ENCODE measurements at regions not wholly inside any gene's neighbourhood (a gene's known extent, or its start where the extent isn't known, plus 50 kb on each side); places are given as distances from the start of the nearest gene placed in this dataset.

DNA sequence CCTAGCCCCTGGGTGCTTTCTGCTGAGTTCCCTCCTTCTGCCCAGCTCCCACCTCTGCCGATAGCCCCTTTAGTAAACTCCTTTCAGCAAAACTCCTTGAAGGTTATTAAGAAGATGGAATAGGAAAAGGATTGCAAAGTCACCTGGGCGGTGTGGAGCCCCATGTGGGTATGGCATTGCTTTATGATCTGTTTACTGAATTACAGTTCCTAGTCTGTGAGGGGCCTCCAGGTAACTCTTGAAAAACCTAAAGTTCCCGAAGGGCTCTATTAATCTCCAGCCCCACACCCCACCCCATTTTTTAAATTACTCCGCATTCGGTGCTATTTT, 116.9 kb upstream of the UXS1 start:
- H3K79me2 ChIP-seq (ENCODE audit: control insufficient read depth, insufficient read depth, low read length), result no peaks in the 10 kb centered on the region
- no peak for DNase-seq (ENCODE audit: low read depth in 2 of 2)
- no peaks in the 10 kb centered on the region for H4K20me1 ChIP-seq (ENCODE audit: control insufficient read depth, extremely low read depth, insufficient read depth, low read length)
- H2AFZ ChIP-seq (ENCODE audit: low read length), result no peak overlapping the region
- no peaks in the 10 kb centered on the region for H3K9me3 ChIP-seq (ENCODE audit: control insufficient read depth, insufficient read depth, low read depth, low read length)
- no peaks in the 10 kb centered on the region for H3K27me3 ChIP-seq (ENCODE audit: control insufficient read depth, insufficient read depth, low read length)
- H3K36me3 ChIP-seq (ENCODE audit: control insufficient read depth, insufficient read depth, low read length), result no peaks in the 10 kb centered on the region
- no peak overlapping the region for H3K9ac ChIP-seq (ENCODE audit: insufficient read depth, low read length)
- no peaks in the 10 kb centered on the region for H3K4me1 ChIP-seq (ENCODE audit: control insufficient read depth, extremely low read depth, insufficient read depth, low read length)
- H3K27ac ChIP-seq (ENCODE audit: insufficient read depth, low read length), result no peak overlapping the region
- no peak overlapping the region for H3K4me2 ChIP-seq (ENCODE audit: extremely low read depth, insufficient read depth, low read length)
- TF ChIP-seq EZH2 (IDR thresholded peaks at IDR 0.05; ENCODE audit: low read length, missing control alignments), result no peak
- TF ChIP-seq, protein P1, sequence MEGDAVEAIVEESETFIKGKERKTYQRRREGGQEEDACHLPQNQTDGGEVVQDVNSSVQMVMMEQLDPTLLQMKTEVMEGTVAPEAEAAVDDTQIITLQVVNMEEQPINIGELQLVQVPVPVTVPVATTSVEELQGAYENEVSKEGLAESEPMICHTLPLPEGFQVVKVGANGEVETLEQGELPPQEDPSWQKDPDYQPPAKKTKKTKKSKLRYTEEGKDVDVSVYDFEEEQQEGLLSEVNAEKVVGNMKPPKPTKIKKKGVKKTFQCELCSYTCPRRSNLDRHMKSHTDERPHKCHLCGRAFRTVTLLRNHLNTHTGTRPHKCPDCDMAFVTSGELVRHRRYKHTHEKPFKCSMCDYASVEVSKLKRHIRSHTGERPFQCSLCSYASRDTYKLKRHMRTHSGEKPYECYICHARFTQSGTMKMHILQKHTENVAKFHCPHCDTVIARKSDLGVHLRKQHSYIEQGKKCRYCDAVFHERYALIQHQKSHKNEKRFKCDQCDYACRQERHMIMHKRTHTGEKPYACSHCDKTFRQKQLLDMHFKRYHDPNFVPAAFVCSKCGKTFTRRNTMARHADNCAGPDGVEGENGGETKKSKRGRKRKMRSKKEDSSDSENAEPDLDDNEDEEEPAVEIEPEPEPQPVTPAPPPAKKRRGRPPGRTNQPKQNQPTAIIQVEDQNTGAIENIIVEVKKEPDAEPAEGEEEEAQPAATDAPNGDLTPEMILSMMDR (conservative IDR thresholded peaks at IDR 0.05 in 1 of 2, IDR thresholded peaks at IDR 0.05 in 1 of 2; ENCODE audit: low read depth in 1 of 2, low read length in 2 of 2), result no peak
- no peak overlapping the region for H3K4me3 ChIP-seq (replicated peaks in 1 of 4; ENCODE audit: control extremely low read depth in 1 of 4, insufficient read depth in 1 of 4, low read depth in 3 of 4, low read length in 4 of 4)

DNA sequence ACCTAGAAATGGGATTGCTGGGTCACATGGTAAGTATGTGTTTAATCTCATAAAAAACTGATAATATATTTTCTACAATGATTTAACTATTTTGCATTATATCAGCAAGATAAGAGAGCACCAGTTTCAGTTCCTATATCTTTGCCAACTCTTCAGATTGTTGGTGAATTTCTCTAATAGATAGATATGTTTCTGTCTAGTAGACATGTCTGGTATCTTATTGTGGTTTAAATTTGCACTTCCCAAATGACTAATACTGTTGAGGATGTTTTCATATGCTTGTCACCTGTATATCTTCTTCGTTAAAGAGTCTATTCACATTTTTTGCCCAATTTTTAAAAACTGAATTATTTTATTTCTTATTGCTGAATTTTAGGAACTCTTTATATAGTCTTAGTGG, 113.8 kb upstream of the UXS1 start:
- Histone ChIP-seq H3K4me3 (replicated peaks in 1 of 4; ENCODE audit: control extremely low read depth in 1 of 4, insufficient read depth in 1 of 4, low read depth in 3 of 4, low read length in 4 of 4) (no peak overlapping the region), H2AFZ (ENCODE audit: low read length) (no peak overlapping the region), H4K20me1 (ENCODE audit: control insufficient read depth, extremely low read depth, insufficient read depth, low read length) (no peaks in the 10 kb centered on the region), H3K27ac (ENCODE audit: insufficient read depth, low read length) (no peak overlapping the region), H3K36me3 (ENCODE audit: control insufficient read depth, insufficient read depth, low read length) (no peaks in the 10 kb centered on the region), H3K9me3 (ENCODE audit: control insufficient read depth, insufficient read depth, low read depth, low read length) (no peaks in the 10 kb centered on the region), H3K4me1 (ENCODE audit: control insufficient read depth, extremely low read depth, insufficient read depth, low read length) (no peaks in the 10 kb centered on the region), H3K27me3 (ENCODE audit: control insufficient read depth, insufficient read depth, low read length) (no peaks in the 10 kb centered on the region), H3K9ac (ENCODE audit: insufficient read depth, low read length) (no peak overlapping the region), H3K79me2 (ENCODE audit: control insufficient read depth, insufficient read depth, low read length) (no peaks in the 10 kb centered on the region), H3K4me2 (ENCODE audit: extremely low read depth, insufficient read depth, low read length) (no peak overlapping the region)
- no peak for TF ChIP-seq EZH2 (IDR thresholded peaks at IDR 0.05; ENCODE audit: low read length, missing control alignments)
- TF ChIP-seq, protein P1 (conservative IDR thresholded peaks at IDR 0.05 in 1 of 2, IDR thresholded peaks at IDR 0.05 in 1 of 2; ENCODE audit: low read depth in 1 of 2, low read length in 2 of 2), result no peak
- DNase-seq (ENCODE audit: low read depth in 2 of 2), result no peak

DNA sequence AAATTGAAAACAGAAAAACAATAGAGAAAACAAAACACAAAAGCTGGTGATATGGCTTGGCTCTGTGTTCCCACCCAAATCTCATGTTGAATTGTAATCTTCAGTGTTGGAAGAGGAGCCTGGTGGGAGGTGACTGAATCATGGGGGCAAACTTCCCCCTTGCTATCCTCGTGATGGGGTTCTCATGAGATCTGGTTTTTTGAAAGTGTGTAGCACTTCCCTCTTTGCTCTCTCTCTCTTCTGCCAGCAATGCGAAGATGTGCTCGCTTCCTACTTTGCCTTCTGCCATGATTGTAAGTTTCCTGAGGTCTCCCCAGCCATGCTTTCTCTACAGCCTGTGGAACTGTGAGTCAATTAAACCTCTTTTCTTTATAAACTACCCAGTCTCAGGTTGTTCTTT, 112.3 kb upstream of the UXS1 start:
- H3K9ac ChIP-seq (ENCODE audit: insufficient read depth, low read length), result no peak overlapping the region
- no peaks in the 10 kb centered on the region for H4K20me1 ChIP-seq (ENCODE audit: control insufficient read depth, extremely low read depth, insufficient read depth, low read length)
- no peak overlapping the region for H3K4me2 ChIP-seq (ENCODE audit: extremely low read depth, insufficient read depth, low read length)
- H3K4me3 ChIP-seq (replicated peaks in 1 of 4; ENCODE audit: control extremely low read depth in 1 of 4, insufficient read depth in 1 of 4, low read depth in 3 of 4, low read length in 4 of 4), result no peak overlapping the region
- H3K79me2 ChIP-seq (ENCODE audit: control insufficient read depth, insufficient read depth, low read length), result no peaks in the 10 kb centered on the region
- no peak for DNase-seq (ENCODE audit: low read depth in 2 of 2)
- no peaks in the 10 kb centered on the region for H3K9me3 ChIP-seq (ENCODE audit: control insufficient read depth, insufficient read depth, low read depth, low read length)
- TF ChIP-seq, protein P1 (conservative IDR thresholded peaks at IDR 0.05 in 1 of 2, IDR thresholded peaks at IDR 0.05 in 1 of 2; ENCODE audit: low read depth in 1 of 2, low read length in 2 of 2), result no peak
- no peak for TF ChIP-seq EZH2 (IDR thresholded peaks at IDR 0.05; ENCODE audit: low read length, missing control alignments)
- H3K27ac ChIP-seq (ENCODE audit: insufficient read depth, low read length), result no peak overlapping the region
- H3K36me3 ChIP-seq (ENCODE audit: control insufficient read depth, insufficient read depth, low read length), result no peaks in the 10 kb centered on the region
- H2AFZ ChIP-seq (ENCODE audit: low read length), result no peak overlapping the region
- no peaks in the 10 kb centered on the region for H3K27me3 ChIP-seq (ENCODE audit: control insufficient read depth, insufficient read depth, low read length)
- H3K4me1 ChIP-seq (ENCODE audit: control insufficient read depth, extremely low read depth, insufficient read depth, low read length), result no peaks in the 10 kb centered on the region

All from fibroblast of lung (primary cell).